ENCODE measurements at regions not wholly inside any gene's neighbourhood (a gene's known extent, or its start where the extent isn't known, plus 50 kb on each side); places are given as distances from the start of the nearest gene placed in this dataset.

DNA sequence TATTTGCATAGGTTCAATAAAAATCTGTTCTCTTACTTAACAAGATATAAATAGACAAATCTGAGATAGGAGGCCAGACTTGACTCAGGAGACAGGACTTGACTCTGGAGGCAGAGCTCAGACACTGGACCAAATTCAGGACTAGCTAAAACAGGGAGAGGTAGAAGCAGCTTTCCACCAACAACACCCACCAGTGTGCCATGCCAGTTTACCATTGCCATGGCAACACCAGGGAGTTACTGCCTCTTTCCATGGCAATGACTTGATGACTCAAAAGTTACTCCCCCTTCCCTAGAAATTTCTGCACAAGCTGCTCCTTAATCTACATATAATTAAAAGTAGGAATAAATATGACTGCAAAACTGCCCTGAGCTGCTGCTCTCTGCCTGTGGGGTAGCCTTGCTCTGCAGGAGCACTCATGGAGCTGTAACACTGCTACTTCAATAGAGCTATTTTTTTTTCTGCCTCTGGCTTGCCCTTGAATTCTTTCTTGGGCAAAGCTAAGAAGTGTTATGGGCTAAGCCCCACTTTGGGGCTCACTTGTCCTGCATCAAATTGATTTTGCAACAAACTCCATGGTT lies 473.0 kb downstream of the PLK2 start:
- TF ChIP-seq POLR2AphosphoS5 (IDR thresholded peaks at IDR 0.05; ENCODE audit: low read depth, low read length) (no peak), POLR2A (IDR thresholded peaks at IDR 0.05; ENCODE audit: low read depth, low read length) (no peak), SPI1 (IDR thresholded peaks at IDR 0.05; ENCODE audit: low read depth, low read length) (no peak), TAF1 (IDR thresholded peaks at IDR 0.05; ENCODE audit: low read depth, low read length) (no peak), PAX5 (IDR thresholded peaks at IDR 0.05; ENCODE audit: insufficient read depth, low read length, severe bottlenecking) (no peak), POU2F2 (IDR thresholded peaks at IDR 0.05; ENCODE audit: low read depth, low read length) (no peak)
